Thyroid gland (tissue), 4 donors: ENCODE measurements at regions not wholly inside any gene's neighbourhood (a gene's known extent, or its start where the extent isn't known, plus 50 kb on each side); places are given as distances from the start of the nearest gene placed in this dataset.
"Not testable (repeated sequence)": the region's sequence is repeated elsewhere in the genome, so short reads cannot be mapped to it uniquely, and the experiment has no call there.

Source experiments
- POLR2A ChIP-seq, 2 donors: fragments of 450-650 bp; IDR thresholded peaks; one replicate each; pipeline ENCODE4 v1.6.1; 2017; ENCODE audit warnings: antibody characterized with exemption in 2 of 2, mild to moderate bottlenecking in 2 of 2, moderate library complexity in 1 of 2
- TF ChIP-seq, protein P1 (sequence below), 6 experiments: fragments of 200-600 bp in 3 of 6; fragments of 450-650 bp in 3 of 6; sonication (generic) in 3 of 6; IDR thresholded peaks; one replicate each; pipeline ENCODE4 v1.5.1; 2016 to 2019; ENCODE audit warnings: antibody characterized with exemption in 6 of 6, mild to moderate bottlenecking in 2 of 6, inconsistent platforms in 1 of 6, moderate library complexity in 1 of 6

GRCh38 chr19:20276732-20277082 lies 109.7 kb downstream of the ZNF486 start:
- TF ChIP-seq, protein P1, sequence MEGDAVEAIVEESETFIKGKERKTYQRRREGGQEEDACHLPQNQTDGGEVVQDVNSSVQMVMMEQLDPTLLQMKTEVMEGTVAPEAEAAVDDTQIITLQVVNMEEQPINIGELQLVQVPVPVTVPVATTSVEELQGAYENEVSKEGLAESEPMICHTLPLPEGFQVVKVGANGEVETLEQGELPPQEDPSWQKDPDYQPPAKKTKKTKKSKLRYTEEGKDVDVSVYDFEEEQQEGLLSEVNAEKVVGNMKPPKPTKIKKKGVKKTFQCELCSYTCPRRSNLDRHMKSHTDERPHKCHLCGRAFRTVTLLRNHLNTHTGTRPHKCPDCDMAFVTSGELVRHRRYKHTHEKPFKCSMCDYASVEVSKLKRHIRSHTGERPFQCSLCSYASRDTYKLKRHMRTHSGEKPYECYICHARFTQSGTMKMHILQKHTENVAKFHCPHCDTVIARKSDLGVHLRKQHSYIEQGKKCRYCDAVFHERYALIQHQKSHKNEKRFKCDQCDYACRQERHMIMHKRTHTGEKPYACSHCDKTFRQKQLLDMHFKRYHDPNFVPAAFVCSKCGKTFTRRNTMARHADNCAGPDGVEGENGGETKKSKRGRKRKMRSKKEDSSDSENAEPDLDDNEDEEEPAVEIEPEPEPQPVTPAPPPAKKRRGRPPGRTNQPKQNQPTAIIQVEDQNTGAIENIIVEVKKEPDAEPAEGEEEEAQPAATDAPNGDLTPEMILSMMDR (IDR thresholded peaks at IDR 0.05), result not testable (repeated sequence)
- TF ChIP-seq POLR2A (IDR thresholded peaks at IDR 0.05), result not testable (repeated sequence)
